Fibroblast of lung (primary cell): ENCODE measurements at regions not wholly inside any gene's neighbourhood (a gene's known extent, or its start where the extent isn't known, plus 50 kb on each side); places are given as distances from the start of the nearest gene placed in this dataset.

ENCODE experiments used
- EZH2 ChIP-seq: IDR thresholded peaks from 2 replicates; pipeline ENCODE4 v1.5.1; 2012; ENCODE audit warnings: low read length, control low read depth, mild to moderate bottlenecking; ENCODE audit errors: missing control alignments
- TF ChIP-seq, protein P1 (sequence below), 2 donors: IDR thresholded peaks in 1 of 2; conservative IDR thresholded peaks in 1 of 2; 1 replicate in 1 of 2; 2 replicates in 1 of 2; pipeline ENCODE4 v1.5.1; 2011 to 2012; ENCODE audit warnings: low read length in 2 of 2, control low read depth in 1 of 2, inconsistent platforms in 1 of 2, low read depth in 1 of 2, mild to moderate bottlenecking in 1 of 2

DNA sequence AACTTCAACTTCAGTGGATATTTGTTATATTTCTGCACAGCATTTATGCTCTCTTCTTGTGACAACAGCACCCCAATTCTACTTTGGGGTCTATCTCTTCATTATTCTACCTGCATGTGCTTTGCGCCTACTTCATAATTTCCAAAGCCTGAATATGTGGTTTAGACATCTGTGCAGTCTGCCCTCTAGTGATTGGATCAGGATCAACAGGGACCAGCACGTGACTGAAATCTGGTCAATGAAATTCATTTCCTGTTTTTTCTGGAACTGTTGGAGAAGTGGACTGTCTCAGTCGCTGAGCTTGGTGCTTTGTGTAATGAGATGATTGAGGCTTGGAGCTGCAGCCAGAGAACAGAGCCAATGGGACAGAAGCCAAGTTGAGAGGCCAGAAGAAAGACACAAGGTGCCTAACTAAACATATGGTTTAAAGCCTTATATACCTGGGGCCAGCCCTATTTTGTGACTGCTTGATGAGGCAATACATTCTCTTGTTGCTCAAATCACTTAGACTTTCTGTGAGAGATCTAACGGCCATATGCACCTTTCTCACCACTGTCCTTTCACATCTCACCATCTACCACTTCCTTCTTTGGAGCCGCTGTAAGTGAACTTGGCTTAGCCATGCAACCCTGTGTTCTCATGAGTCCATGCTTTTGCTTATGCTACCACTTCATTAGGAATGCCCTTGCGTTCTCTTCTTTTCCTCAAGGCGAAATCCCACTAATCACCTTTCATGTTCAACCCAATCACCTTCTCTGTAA is 68.8 kb upstream of the PPP2R2B start:
- TF ChIP-seq, protein P1, sequence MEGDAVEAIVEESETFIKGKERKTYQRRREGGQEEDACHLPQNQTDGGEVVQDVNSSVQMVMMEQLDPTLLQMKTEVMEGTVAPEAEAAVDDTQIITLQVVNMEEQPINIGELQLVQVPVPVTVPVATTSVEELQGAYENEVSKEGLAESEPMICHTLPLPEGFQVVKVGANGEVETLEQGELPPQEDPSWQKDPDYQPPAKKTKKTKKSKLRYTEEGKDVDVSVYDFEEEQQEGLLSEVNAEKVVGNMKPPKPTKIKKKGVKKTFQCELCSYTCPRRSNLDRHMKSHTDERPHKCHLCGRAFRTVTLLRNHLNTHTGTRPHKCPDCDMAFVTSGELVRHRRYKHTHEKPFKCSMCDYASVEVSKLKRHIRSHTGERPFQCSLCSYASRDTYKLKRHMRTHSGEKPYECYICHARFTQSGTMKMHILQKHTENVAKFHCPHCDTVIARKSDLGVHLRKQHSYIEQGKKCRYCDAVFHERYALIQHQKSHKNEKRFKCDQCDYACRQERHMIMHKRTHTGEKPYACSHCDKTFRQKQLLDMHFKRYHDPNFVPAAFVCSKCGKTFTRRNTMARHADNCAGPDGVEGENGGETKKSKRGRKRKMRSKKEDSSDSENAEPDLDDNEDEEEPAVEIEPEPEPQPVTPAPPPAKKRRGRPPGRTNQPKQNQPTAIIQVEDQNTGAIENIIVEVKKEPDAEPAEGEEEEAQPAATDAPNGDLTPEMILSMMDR (conservative IDR thresholded peaks at IDR 0.05 in 1 of 2, IDR thresholded peaks at IDR 0.05 in 1 of 2; ENCODE audit: low read depth in 1 of 2, low read length in 2 of 2), result peak in 1 of 2 donors; percentile 9
- TF ChIP-seq EZH2, result no peak
